NB4 (cell line): ENCODE measurements at regions not wholly inside any gene's neighbourhood (a gene's known extent, or its start where the extent isn't known, plus 50 kb on each side); places are given as distances from the start of the nearest gene placed in this dataset.
A peak's percentile ranks its signal among the peaks of the same experiment; 100 is the strongest.

Experiments used
- DNase-seq: peaks from one replicate; pipeline ENCODE4 v3.0.0; 2010; ENCODE audit warnings: low read depth
- H3K4me3 ChIP-seq: one replicate; pipeline ENCODE4 v1.5.1; 2011; ENCODE audit warnings: mild to moderate bottlenecking, low read depth, low read length, moderate library complexity
- MYC ChIP-seq: IDR thresholded peaks from 2 replicates; pipeline ENCODE4 v1.6.1; 2011; ENCODE audit warnings: low read depth, low read length
- POLR2A ChIP-seq: IDR thresholded peaks from 2 replicates; pipeline ENCODE4 v1.6.1; 2011; ENCODE audit warnings: mild to moderate bottlenecking; ENCODE audit not compliant: insufficient read length; ENCODE audit errors: extremely low read depth
- TF ChIP-seq, protein P1 (sequence below): IDR thresholded peaks from 2 replicates; pipeline ENCODE4 v1.6.1; 2011; ENCODE audit warnings: low read depth, low read length
- TF ChIP-seq, protein P2 (sequence below): IDR thresholded peaks from one replicate; pipeline ENCODE4 v1.5.1; 2012; ENCODE audit warnings: low read depth, low read length

DNA sequence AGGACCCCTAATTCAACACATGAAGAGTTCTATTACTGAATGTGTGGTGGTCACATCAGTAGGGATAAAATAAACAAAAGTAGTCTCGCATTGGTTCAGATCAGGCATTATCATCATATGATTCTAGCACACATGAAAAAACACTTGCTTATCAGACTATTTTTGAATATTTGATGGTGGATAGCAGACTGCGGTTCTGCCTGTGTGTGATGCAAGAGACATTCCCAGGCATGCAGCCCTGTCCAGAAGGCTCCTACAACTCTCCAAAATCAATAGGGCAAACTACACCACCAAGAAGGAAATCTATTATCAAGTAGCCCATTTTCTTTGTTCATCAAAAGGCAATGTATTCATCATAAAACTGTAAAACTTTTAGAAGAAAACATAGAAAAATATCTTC is 304.7 kb downstream of the DUSP10 start:
- no peak overlapping the region for H3K4me3 ChIP-seq
- no peak for DNase-seq
- TF ChIP-seq POLR2A, result no peak
- TF ChIP-seq, protein P1, sequence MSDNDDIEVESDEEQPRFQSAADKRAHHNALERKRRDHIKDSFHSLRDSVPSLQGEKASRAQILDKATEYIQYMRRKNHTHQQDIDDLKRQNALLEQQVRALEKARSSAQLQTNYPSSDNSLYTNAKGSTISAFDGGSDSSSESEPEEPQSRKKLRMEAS, result no peak
- TF ChIP-seq, protein P2, sequence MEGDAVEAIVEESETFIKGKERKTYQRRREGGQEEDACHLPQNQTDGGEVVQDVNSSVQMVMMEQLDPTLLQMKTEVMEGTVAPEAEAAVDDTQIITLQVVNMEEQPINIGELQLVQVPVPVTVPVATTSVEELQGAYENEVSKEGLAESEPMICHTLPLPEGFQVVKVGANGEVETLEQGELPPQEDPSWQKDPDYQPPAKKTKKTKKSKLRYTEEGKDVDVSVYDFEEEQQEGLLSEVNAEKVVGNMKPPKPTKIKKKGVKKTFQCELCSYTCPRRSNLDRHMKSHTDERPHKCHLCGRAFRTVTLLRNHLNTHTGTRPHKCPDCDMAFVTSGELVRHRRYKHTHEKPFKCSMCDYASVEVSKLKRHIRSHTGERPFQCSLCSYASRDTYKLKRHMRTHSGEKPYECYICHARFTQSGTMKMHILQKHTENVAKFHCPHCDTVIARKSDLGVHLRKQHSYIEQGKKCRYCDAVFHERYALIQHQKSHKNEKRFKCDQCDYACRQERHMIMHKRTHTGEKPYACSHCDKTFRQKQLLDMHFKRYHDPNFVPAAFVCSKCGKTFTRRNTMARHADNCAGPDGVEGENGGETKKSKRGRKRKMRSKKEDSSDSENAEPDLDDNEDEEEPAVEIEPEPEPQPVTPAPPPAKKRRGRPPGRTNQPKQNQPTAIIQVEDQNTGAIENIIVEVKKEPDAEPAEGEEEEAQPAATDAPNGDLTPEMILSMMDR, result no peak
- TF ChIP-seq MYC, result no peak

DNA sequence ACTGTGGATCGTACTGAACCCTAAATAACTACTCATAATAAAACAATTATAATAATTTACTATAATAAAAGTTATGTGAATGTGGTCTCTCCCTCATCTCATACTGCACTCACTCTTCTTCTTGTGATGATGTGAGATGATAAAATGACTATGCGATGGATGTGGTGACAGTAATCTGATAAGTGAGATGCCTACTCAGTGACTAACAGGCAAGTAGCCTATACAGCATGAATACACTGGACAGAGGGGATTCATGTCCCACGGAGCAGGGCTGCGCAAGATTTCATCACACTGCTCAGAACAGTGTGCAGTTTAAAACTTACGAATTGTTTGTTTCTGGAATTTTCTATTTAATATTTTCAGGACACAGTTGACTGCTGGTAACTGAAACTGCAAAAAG is 304.0 kb downstream of the DUSP10 start:
- no peak overlapping the region for H3K4me3 ChIP-seq
- DNase-seq, result no peak
- no peak for TF ChIP-seq POLR2A
- TF ChIP-seq, protein P1, result no peak
- no peak for TF ChIP-seq MYC
- TF ChIP-seq, protein P2, result no peak

DNA sequence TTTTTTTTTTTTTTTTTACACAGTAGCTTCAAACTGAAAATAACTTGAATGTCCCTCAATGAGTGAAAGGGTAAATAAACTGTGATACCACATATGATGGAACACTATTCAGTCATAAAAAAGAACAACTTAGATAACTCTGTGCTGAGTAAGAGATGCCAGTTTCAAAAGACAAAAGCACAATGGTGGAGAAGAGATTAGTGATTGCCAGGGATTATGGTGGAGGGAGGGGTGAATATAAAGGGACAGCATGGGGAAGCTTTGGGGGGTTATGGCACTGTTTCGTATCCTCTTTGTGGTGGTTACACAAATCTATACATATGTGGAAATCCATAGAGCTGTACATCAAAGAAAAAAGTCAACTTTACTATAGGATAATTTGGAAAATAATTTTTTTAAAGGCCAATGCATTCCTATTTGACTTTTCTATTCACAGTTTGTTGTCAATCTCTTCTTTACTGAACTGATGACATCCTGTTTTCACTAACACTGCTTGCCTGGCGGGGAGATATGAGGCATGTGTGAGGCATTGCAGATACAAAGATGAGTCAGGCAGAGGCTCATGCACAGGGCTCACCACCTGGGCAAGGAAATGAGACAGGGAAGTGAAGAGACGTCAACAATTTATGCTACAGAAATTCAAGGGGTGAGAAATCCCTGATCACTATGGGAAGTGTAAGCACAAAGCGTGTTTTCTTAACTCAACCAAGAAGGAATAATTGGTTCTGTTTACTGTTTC is 302.7 kb downstream of the DUSP10 start:
- no peak overlapping the region for H3K4me3 ChIP-seq
- TF ChIP-seq MYC (no peak), POLR2A (no peak)
- TF ChIP-seq, protein P2, result no peak
- TF ChIP-seq, protein P1, result no peak
- peak; percentile 10 for DNase-seq

DNA sequence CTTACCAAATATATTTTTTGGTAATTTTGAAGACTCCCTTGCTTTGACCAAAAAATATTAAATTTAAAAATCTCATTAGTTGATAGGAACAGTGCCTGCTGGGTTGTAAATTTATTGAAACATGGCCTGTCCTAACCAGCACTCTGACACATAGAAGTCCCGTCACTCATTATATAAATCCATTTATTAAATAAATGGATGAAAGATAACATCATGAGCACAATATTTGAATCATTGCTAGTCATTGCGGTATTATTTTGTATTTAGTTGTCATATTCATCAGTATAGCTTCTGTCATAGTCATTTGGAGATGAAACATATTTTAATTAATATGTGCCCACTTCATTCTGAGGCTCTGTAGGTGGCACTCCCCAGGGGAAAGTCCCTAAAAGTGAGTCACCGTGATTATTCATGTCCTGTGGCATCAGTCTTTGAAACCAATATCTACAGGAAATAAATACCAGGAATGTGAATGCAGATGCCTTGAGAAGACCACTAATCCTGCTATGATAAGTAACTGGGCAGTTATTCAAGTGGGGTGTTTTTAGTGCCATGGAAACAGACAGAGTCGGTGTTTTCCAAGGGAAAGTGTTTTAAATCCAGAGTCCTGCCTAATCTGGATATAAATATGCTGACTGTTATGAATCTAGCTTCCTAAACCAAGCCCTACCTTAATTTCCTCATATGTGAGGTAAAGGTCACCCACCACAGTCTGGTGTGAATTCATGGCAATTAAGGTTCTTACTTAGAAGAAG is 302.0 kb downstream of the DUSP10 start:
- DNase-seq, result peak; percentile 3
- TF ChIP-seq POLR2A (no peak), MYC (no peak)
- TF ChIP-seq, protein P2, result no peak
- TF ChIP-seq, protein P1, result no peak
- H3K4me3 ChIP-seq, result no peak overlapping the region

DNA sequence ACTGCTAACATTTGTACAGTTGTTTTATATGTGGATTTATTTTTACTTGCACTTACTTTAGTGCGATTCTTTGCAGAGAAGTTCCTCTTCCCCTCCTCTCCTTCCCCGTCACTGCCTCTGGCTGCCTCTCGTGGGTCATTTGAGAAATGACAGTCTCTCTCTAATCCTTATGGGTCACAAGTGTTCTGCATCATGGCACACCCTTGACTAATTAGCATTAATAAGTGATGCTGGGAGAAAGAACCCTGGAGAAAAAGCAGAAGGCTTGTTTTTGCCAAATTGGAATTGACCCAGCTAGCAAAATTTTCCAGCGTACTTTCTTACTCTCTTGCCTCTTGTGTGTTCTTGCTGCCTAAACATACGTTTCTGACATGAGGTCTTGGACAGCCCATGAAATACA is 301.2 kb downstream of the DUSP10 start:
- H3K4me3 ChIP-seq, result no peak overlapping the region
- TF ChIP-seq MYC (no peak), POLR2A (no peak)
- TF ChIP-seq, protein P2, result no peak
- TF ChIP-seq, protein P1, result no peak
- DNase-seq, result peak; percentile 4
